ENCODE measurements at regions not wholly inside any gene's neighbourhood (a gene's known extent, or its start where the extent isn't known, plus 50 kb on each side); places are given as distances from the start of the nearest gene placed in this dataset.

DNA sequence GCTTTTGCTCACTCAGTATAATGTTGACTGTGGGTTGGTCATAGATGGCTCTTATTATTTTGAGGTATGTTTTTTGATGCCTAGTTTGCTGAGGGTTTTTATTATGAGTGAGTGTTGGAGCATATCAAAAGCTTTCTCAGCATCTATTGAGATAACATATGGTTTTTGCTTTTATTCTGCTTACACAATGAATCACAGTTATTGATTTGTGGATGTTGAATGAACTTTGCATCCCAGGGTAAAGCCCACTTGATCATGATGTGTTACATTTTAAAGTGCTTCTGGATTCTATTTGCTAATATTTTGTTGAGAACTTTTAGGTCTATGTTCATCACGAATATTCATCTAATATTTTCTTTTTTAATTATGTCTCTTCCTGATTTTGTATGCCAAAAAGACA is 1260.3 kb downstream of the TMEM121 start:
- Histone ChIP-seq H3K9ac (ENCODE audit: low read length) (no peak overlapping the region), H4K20me1 (ENCODE audit: control insufficient read depth, insufficient read depth, low read length, poor library complexity, severe bottlenecking) (no peaks in the 10 kb centered on the region), H3K79me2 (ENCODE audit: control insufficient read depth, insufficient read depth, low read length) (no peaks in the 10 kb centered on the region), H3K27me3 (replicated peaks in 1 of 4; ENCODE audit: control extremely low read depth in 1 of 4, control insufficient read depth in 3 of 4, insufficient read depth in 4 of 4, low read length in 3 of 4) (no peaks in the 10 kb centered on the region), H3K27ac (ENCODE audit: low read length in 2 of 2) (no peak overlapping the region), H3K4me2 (replicated peaks; ENCODE audit: low read depth, low read length, poor library complexity, severe bottlenecking) (no peak overlapping the region), H3K4me1 (ENCODE audit: control insufficient read depth in 2 of 2, insufficient read depth in 2 of 2, low read length in 2 of 2) (peaks cover 5 to 6% of the 10 kb centered on the region in 2 donors), H3K36me3 (replicated peaks in 1 of 2; ENCODE audit: control extremely low read depth in 1 of 2, control insufficient read depth in 1 of 2, extremely low read depth in 1 of 2, insufficient read depth in 2 of 2, low read length in 1 of 2) (no peaks in the 10 kb centered on the region), H3K4me3 (ENCODE audit: control extremely low read depth in 1 of 5, extremely low read depth in 1 of 5, insufficient read depth in 1 of 5, low read depth in 2 of 5, low read length in 4 of 5) (no peak overlapping the region), H3K9me3 (ENCODE audit: control extremely low read depth in 1 of 3, control insufficient read depth in 2 of 3, insufficient read depth in 1 of 3, low read length in 2 of 3) (no peaks in the 10 kb centered on the region), H2AFZ (ENCODE audit: insufficient read depth, low read depth, low read length, poor library complexity, severe bottlenecking) (no peak overlapping the region)
- ATAC-seq (ENCODE audit: low read depth) (no peak), DNase-seq (no peak)
- CTCF ChIA-PET, result interaction anchor here (8.5 kb wide), 1 partner anchor 87 kb away, joined by 94 read pairs; no protein-coding TSS in a partner anchor
- TF ChIP-seq EZH2 (IDR thresholded peaks at IDR 0.05; ENCODE audit: borderline replicate concordance, insufficient read depth, low read depth, low read length, poor library complexity, severe bottlenecking), result no peak
- TF ChIP-seq, protein P1, sequence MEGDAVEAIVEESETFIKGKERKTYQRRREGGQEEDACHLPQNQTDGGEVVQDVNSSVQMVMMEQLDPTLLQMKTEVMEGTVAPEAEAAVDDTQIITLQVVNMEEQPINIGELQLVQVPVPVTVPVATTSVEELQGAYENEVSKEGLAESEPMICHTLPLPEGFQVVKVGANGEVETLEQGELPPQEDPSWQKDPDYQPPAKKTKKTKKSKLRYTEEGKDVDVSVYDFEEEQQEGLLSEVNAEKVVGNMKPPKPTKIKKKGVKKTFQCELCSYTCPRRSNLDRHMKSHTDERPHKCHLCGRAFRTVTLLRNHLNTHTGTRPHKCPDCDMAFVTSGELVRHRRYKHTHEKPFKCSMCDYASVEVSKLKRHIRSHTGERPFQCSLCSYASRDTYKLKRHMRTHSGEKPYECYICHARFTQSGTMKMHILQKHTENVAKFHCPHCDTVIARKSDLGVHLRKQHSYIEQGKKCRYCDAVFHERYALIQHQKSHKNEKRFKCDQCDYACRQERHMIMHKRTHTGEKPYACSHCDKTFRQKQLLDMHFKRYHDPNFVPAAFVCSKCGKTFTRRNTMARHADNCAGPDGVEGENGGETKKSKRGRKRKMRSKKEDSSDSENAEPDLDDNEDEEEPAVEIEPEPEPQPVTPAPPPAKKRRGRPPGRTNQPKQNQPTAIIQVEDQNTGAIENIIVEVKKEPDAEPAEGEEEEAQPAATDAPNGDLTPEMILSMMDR (IDR thresholded peaks at IDR 0.05), result no peak
- H3K27me3 Mint-ChIP-seq, result peaks cover 3% of the 10 kb centered on the region
- no peak overlapping the region for H3K27ac Mint-ChIP-seq
- intact Hi-C loops (cut with micrococcal nuclease), result no loop called here
- no CpG with 5 or more reads among the region's 1 CpG for WGBS (ENCODE audit: insufficient coverage)
- H3K9me3 Mint-ChIP-seq (ENCODE audit: insufficient read depth), result no peaks in the 10 kb centered on the region
- POLR2A ChIA-PET, result no interaction called here
- no peak overlapping the region for H3K4me3 Mint-ChIP-seq
- peaks cover 10% of the 10 kb centered on the region for H3K4me1 Mint-ChIP-seq

DNA sequence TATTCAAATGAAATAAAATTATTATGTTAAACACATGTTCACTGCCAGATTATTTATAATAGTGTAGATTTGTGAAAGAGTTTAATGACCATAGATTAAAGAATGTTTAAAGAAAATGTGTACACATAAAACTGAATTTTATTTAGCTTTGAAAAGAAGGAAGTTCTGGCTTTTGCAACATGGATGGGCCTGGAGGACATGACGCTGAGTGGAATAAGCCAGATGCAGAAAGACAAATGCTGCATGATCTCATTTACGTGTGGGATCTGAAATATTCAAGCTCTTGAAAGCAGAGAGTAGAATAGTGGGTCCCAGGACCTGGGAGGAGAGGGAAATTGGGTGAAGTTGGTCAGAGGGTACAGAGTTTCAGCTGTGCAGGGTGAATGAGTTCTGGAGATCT is 1261.2 kb downstream of the TMEM121 start:
- no peaks in the 10 kb centered on the region for H3K9me3 ChIP-seq (ENCODE audit: control extremely low read depth in 1 of 3, control insufficient read depth in 2 of 3, insufficient read depth in 1 of 3, low read length in 2 of 3)
- no peaks in the 10 kb centered on the region for H3K27me3 ChIP-seq (replicated peaks in 1 of 4; ENCODE audit: control extremely low read depth in 1 of 4, control insufficient read depth in 3 of 4, insufficient read depth in 4 of 4, low read length in 3 of 4)

More for the DNA sequence above, 1261.2 kb downstream of the TMEM121 start:
- Histone ChIP-seq H3K4me1 (ENCODE audit: control insufficient read depth in 2 of 2, insufficient read depth in 2 of 2, low read length in 2 of 2) (peaks cover 5 to 6% of the 10 kb centered on the region in 2 donors), H3K9ac (ENCODE audit: low read length) (no peak overlapping the region), H3K4me3 (ENCODE audit: control extremely low read depth in 1 of 5, extremely low read depth in 1 of 5, insufficient read depth in 1 of 5, low read depth in 2 of 5, low read length in 4 of 5) (no peak overlapping the region), H3K36me3 (replicated peaks in 1 of 2; ENCODE audit: control extremely low read depth in 1 of 2, control insufficient read depth in 1 of 2, extremely low read depth in 1 of 2, insufficient read depth in 2 of 2, low read length in 1 of 2) (no peaks in the 10 kb centered on the region), H2AFZ (ENCODE audit: insufficient read depth, low read depth, low read length, poor library complexity, severe bottlenecking) (no peak overlapping the region), H3K4me2 (replicated peaks; ENCODE audit: low read depth, low read length, poor library complexity, severe bottlenecking) (no peak overlapping the region), H3K79me2 (ENCODE audit: control insufficient read depth, insufficient read depth, low read length) (no peaks in the 10 kb centered on the region), H3K27ac (ENCODE audit: low read length in 2 of 2) (no peak overlapping the region), H4K20me1 (ENCODE audit: control insufficient read depth, insufficient read depth, low read length, poor library complexity, severe bottlenecking) (no peaks in the 10 kb centered on the region)
- ATAC-seq (ENCODE audit: low read depth), result no peak
- H3K9me3 Mint-ChIP-seq (ENCODE audit: insufficient read depth), result no peaks in the 10 kb centered on the region
- peaks cover 3% of the 10 kb centered on the region for H3K27me3 Mint-ChIP-seq
- H3K27ac Mint-ChIP-seq, result no peak overlapping the region
- WGBS (ENCODE audit: insufficient coverage), result 80% methylated on average over 2 of the region's 2 CpGs
- TF ChIP-seq EZH2 (IDR thresholded peaks at IDR 0.05; ENCODE audit: borderline replicate concordance, insufficient read depth, low read depth, low read length, poor library complexity, severe bottlenecking), result no peak
- TF ChIP-seq, protein P1 (IDR thresholded peaks at IDR 0.05), result no peak
- intact Hi-C loops (cut with micrococcal nuclease), result no loop called here
- peaks cover 10% of the 10 kb centered on the region for H3K4me1 Mint-ChIP-seq
- ChIA-PET CTCF (interaction anchor here (0.6 to 8.5 kb wide), 2 partner anchors 11 to 87 kb away, joined by 3 to 94 read pairs; no protein-coding TSS in a partner anchor), POLR2A (no interaction called here)
- DNase-seq, result no peak
- no peak overlapping the region for H3K4me3 Mint-ChIP-seq
